ENCODE measurements at regions not wholly inside any gene's neighbourhood (a gene's known extent, or its start where the extent isn't known, plus 50 kb on each side); places are given as distances from the start of the nearest gene placed in this dataset.

DNA sequence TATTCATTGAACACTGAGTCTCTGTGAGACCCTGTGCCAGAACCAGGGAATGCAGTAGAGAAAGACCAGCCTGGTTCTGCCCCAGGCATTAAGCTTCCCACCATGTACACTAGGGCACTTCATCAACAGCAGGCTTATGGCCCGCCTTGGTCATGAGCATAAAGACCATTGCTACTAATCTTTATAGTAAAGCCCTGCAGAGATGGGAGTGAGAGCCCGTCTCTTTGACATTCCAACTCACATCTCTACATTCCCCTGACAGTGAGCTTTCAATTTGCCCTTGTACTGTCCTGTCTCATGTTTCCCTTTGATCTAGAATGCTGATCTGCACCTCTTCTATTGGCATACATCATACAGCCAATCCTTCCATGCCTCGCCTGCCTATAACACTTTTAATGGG, 211.8 kb upstream of the ARL4C start:
- TF ChIP-seq CTCF (IDR thresholded peaks at IDR 0.05) (no peak), POLR2A (IDR thresholded peaks at IDR 0.05) (no peak)

All from lower leg skin (tissue), 3 donors.